HCT116 (cell line): ENCODE measurements at regions not wholly inside any gene's neighbourhood (a gene's known extent, or its start where the extent isn't known, plus 50 kb on each side); places are given as distances from the start of the nearest gene placed in this dataset.

Experiments
- ATAC-seq: fragments of 200-7000 bp; cut with Tn5 transposase; 2 replicates; pipeline ENCODE4 v1.9.1; 2020; ENCODE audit warnings: mild to moderate bottlenecking, moderate library complexity
- BruUV-seq: library from RNA; stranded (reverse); fragments of 400-500 nt; replicated peaks from 2 replicates; lab custom pipeline; 2021; lab: Mats Ljungman, UMichigan
- CTCF ChIA-PET: fragments of 300-600 bp; sonication (Branson Sonifier 250); formaldehyde crosslinking; loops from one replicate; lab custom pipeline; 2021; ENCODE audit warnings: antibody characterized with exemption; lab: Charles Lee
- POLR2A ChIA-PET: fragments of 300-600, 350-600 bp; sonication (Branson Sonifier 250); formaldehyde crosslinking; loops from one replicate; lab custom pipeline; 2021; ENCODE audit warnings: antibody characterized with exemption; lab: Charles Lee
- RAD21 ChIA-PET, 2 experiments: fragments of 300-600 bp; sonication (Branson Sonifier 250); formaldehyde crosslinking; loops; one replicate each; lab custom pipeline; 2023; ENCODE audit warnings: low total read pairs in 2 of 2; ENCODE audit not compliant: uncharacterized antibody in 2 of 2, unreplicated experiment in 2 of 2, low non-redundant PET in 1 of 2; lab: Charles Lee
- DNase-seq: peaks from one replicate; pipeline ENCODE4 v3.0.0-alpha.2; 2010; ENCODE audit warnings: low read depth, low spot score
- H2AFZ ChIP-seq: fragments of 200-600 bp; shearing (Covaris generic), sonication (generic); 2 replicates; pipeline ENCODE4 v1.6.1; 2017; ENCODE audit warnings: low read depth, mixed run types, mixed read lengths, antibody characterized with exemption, low read length; ENCODE audit not compliant: poor library complexity, severe bottlenecking
- H3K27ac ChIP-seq: 2 replicates; pipeline ENCODE4 v1.5.1; 2012; ENCODE audit warnings: low read depth, low read length
- H3K27me3 ChIP-seq: fragments of 200-600 bp; sonication (generic); 2 replicates; pipeline ENCODE4 v1.6.1; 2016; ENCODE audit warnings: mixed run types, low read length, mixed read lengths; ENCODE audit not compliant: insufficient read depth
- H3K36me3 ChIP-seq, 2 experiments: fragments of 200-500 bp in 1 of 2; fragments of 200-600 bp in 1 of 2; sonication (Bioruptor generic) in 1 of 2; sonication (generic) in 1 of 2; 2 replicates each; pipeline versions ENCODE4 v1.5.1 to v1.6.1; 2014 to 2016; ENCODE audit warnings: low read length in 2 of 2, inconsistent platforms in 1 of 2, mixed read lengths in 1 of 2, mixed run types in 1 of 2; ENCODE audit not compliant: insufficient read depth in 2 of 2, control insufficient read depth in 1 of 2
- H3K4me1 ChIP-seq, 2 experiments: fragments of 200-600 bp in 1 of 2; sonication (generic) in 1 of 2; 2 replicates each; pipeline versions ENCODE4 v1.5.1 to v1.6.1; 2012 to 2017; ENCODE audit warnings: low read length in 2 of 2, inconsistent platforms in 1 of 2, mild to moderate bottlenecking in 1 of 2, mixed read lengths in 1 of 2, mixed run types in 1 of 2, moderate library complexity in 1 of 2; ENCODE audit not compliant: insufficient read depth in 2 of 2, control insufficient read depth in 1 of 2
- H3K4me2 ChIP-seq: fragments of 200-600 bp; sonication (generic); 2 replicates; pipeline ENCODE4 v1.6.1; 2017; ENCODE audit warnings: mixed run types, low read length, mixed read lengths
- H3K4me3 ChIP-seq, 2 experiments: fragments of 200-600 bp in 1 of 2; sonication (generic) in 1 of 2; replicated peaks in 1 of 2; 2 replicates each; pipeline ENCODE4 v1.5.1; 2011 to 2016; ENCODE audit warnings: low read length in 2 of 2, control low read depth in 1 of 2, low read depth in 1 of 2, mild to moderate bottlenecking in 1 of 2, mixed read lengths in 1 of 2, mixed run types in 1 of 2
- H3K79me2 ChIP-seq: fragments of 200-600 bp; sonication (generic); 2 replicates; pipeline ENCODE4 v1.6.1; 2017; ENCODE audit warnings: mild to moderate bottlenecking, mixed run types, low read length, moderate library complexity, mixed read lengths; ENCODE audit not compliant: insufficient read depth
- H3K9ac ChIP-seq: fragments of 200-600 bp; sonication (generic); 2 replicates; pipeline ENCODE4 v1.6.1; 2016; ENCODE audit warnings: low read length, mixed read lengths
- H3K9me2 ChIP-seq: fragments of 200-600 bp; sonication (generic), shearing (Covaris generic); 2 replicates; pipeline ENCODE4 v1.6.1; 2017; ENCODE audit warnings: mixed run types, mild to moderate bottlenecking, moderate library complexity; ENCODE audit not compliant: insufficient read depth
- H3K9me3 ChIP-seq, 2 experiments: fragments of 200-500 bp in 1 of 2; fragments of 200-600 bp in 1 of 2; sonication (Bioruptor generic) in 1 of 2; sonication (generic) in 1 of 2; 2 replicates each; pipeline ENCODE4 v1.6.1; 2014 to 2017; ENCODE audit warnings: low read length in 2 of 2, mixed read lengths in 2 of 2, inconsistent platforms in 1 of 2, low read depth in 1 of 2, mild to moderate bottlenecking in 1 of 2, mixed run types in 1 of 2, moderate library complexity in 1 of 2; ENCODE audit not compliant: control insufficient read depth in 1 of 2, insufficient read depth in 1 of 2
- H4K20me1 ChIP-seq: fragments of 200-600 bp; sonication (generic), shearing (Covaris generic); 2 replicates; pipeline ENCODE4 v1.6.1; 2017; ENCODE audit warnings: mixed run types, mild to moderate bottlenecking, moderate library complexity; ENCODE audit not compliant: insufficient read depth
- EGR1 ChIP-seq: IDR thresholded peaks from 2 replicates; pipeline ENCODE4 v1.6.1; 2012; ENCODE audit warnings: low read depth
- EZH2 ChIP-seq: fragments of 200-600 bp; sonication (generic); IDR thresholded peaks from 2 replicates; pipeline ENCODE4 v1.6.1; 2017; ENCODE audit warnings: antibody characterized with exemption, mixed run types
- EZH2phosphoT487 ChIP-seq: fragments of 200-600 bp; IDR thresholded peaks from 2 replicates; pipeline ENCODE4 v1.6.1; 2018; ENCODE audit warnings: antibody characterized with exemption, borderline replicate concordance
- SIN3A ChIP-seq: IDR thresholded peaks from 2 replicates; pipeline ENCODE4 v1.6.1; 2012; ENCODE audit warnings: low read depth
- SP1 ChIP-seq: IDR thresholded peaks from 2 replicates; pipeline ENCODE4 v1.6.1; 2012; ENCODE audit warnings: low read depth
- SRF ChIP-seq: IDR thresholded peaks from 2 replicates; pipeline ENCODE4 v1.6.1; 2012; ENCODE audit warnings: low read depth
- TCF7L2 ChIP-seq: IDR thresholded peaks from 2 replicates; pipeline ENCODE4 v1.7.0; 2011; ENCODE audit warnings: borderline replicate concordance, inconsistent platforms; ENCODE audit not compliant: insufficient read depth, insufficient read length; ENCODE audit errors: extremely low read depth
- YY1 ChIP-seq: IDR thresholded peaks from 2 replicates; pipeline ENCODE4 v1.6.1; 2011; ENCODE audit warnings: low read length, low read depth, moderate library complexity, mild to moderate bottlenecking; ENCODE audit not compliant: insufficient replicate concordance; ENCODE audit errors: extremely low read depth
- ZBTB33 ChIP-seq: IDR thresholded peaks from 2 replicates; pipeline ENCODE4 v1.6.1; 2011; ENCODE audit warnings: mild to moderate bottlenecking, low read length, moderate library complexity; ENCODE audit not compliant: insufficient replicate concordance; ENCODE audit errors: extremely low read depth
- intact Hi-C: fragments of 100-400 bp; cut with micrococcal nuclease; formaldehyde crosslinking; loops from 2 replicates; pipeline ENCODE4 v1.10.0; 2022

DNA sequence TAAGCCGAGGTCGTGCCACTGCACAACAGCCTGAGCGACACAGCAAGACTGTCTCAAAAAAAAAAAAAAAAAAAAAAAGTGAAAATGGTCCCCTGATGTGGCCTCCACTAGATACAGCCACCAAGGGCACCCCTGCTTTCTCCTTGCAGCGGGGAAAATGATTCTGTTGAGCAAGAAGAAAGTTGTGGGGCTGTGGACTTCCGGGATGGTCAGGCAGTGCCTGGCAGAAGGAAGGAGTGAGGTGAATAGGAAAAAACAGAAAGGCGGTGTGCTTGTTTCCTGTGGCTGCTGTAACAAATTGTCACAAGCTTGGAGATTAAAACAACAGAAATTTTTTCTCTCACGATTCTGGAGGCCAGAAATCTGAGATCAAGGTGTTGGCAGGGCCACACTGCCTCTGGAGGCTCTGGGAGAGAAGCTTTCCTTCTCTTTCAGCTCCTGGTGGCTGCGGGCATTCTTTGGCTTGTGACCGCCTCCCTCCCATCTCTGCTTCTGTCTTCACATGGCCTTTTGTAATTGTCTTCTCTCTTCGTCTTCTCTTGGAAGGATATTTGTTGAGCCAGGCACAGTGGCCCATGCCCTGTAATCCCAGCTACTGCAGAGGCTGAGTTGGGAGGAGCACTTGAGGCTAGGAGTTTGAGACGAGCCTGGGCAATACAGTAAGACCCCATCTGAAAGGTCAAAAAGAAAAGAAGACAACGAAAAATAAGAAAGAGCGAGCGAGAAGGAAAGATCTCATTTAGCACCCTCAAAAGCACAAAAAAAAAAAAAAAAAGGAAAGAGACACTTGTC is 116.6 kb upstream of the MED13L start:
- ATAC-seq, result no peak
- no peak for DNase-seq
- RAD21 ChIA-PET, result no interaction called here

More for the DNA sequence above, 116.6 kb upstream of the MED13L start:
- CTCF ChIA-PET, result no interaction called here
- no peaks in the 10 kb centered on the region for H3K36me3 ChIP-seq
- intact Hi-C loops, result no loop called here
- TF ChIP-seq SP1, result no peak
- TF ChIP-seq EZH2, result no peak
- no peak for TF ChIP-seq EGR1
- TF ChIP-seq SRF, result no peak
- no peak for TF ChIP-seq ZBTB33
- no peak for TF ChIP-seq EZH2phosphoT487
- no peak for TF ChIP-seq YY1
- TF ChIP-seq TCF7L2, result no peak
- no peak for TF ChIP-seq SIN3A
- TF ChIP-seq, all 23 proteins: peak for 0
- H3K9me2 ChIP-seq, result no peaks in the 10 kb centered on the region
- BruUV-seq, result no TSS peak
- H3K4me2 ChIP-seq, result no peak overlapping the region
- no peak overlapping the region for H3K27ac ChIP-seq
- no peaks in the 10 kb centered on the region for H3K79me2 ChIP-seq
- POLR2A ChIA-PET, result interaction anchor here (0.7 kb wide), 1 partner anchor 262 kb away, joined by 5 read pairs; no protein-coding TSS in a partner anchor
- H3K9ac ChIP-seq, result no peak overlapping the region
- no peaks in the 10 kb centered on the region for H4K20me1 ChIP-seq
- H3K4me3 ChIP-seq, result no peak overlapping the region
- H3K4me1 ChIP-seq, result peaks cover 13 to 36% of the 10 kb centered on the region in 2 experiments
- no peaks in the 10 kb centered on the region for H3K27me3 ChIP-seq
- H3K9me3 ChIP-seq, result peaks cover 0 to 3% of the 10 kb centered on the region in 2 experiments; a peak in 1 of 4 replicates
- no peak overlapping the region for H2AFZ ChIP-seq
